Lower lobe of right lung (tissue), 2 donors: ENCODE measurements at regions not wholly inside any gene's neighbourhood (a gene's known extent, or its start where the extent isn't known, plus 50 kb on each side); places are given as distances from the start of the nearest gene placed in this dataset.

ENCODE experiments used
- ATAC-seq, 2 donors: fragments of 200-7000 bp; cut with Tn5 transposase; one replicate each; pipeline ENCODE4 v1.9.1; 2020 to 2022; ENCODE audit warnings: mild to moderate bottlenecking in 2 of 2, moderate library complexity in 2 of 2
- DNase-seq: peaks from one replicate; pipeline ENCODE4 v3.0.0-alpha.2; 2020
- H3K27ac ChIP-seq: fragments of 200-600 bp; one replicate; pipeline ENCODE4 v1.8.0; 2022
- H3K27me3 ChIP-seq: fragments of 200-600 bp; one replicate; pipeline ENCODE4 v1.8.0; 2022; ENCODE audit warnings: low read depth
- H3K36me3 ChIP-seq: fragments of 200-600 bp; one replicate; pipeline ENCODE4 v1.8.0; 2022; ENCODE audit warnings: mild to moderate bottlenecking
- H3K4me1 ChIP-seq: fragments of 200-600 bp; one replicate; pipeline ENCODE4 v1.8.0; 2022
- H3K4me3 ChIP-seq: fragments of 200-600 bp; one replicate; pipeline ENCODE4 v1.8.0; 2022; ENCODE audit warnings: mild to moderate bottlenecking
- H3K9me3 ChIP-seq: fragments of 200-600 bp; one replicate; pipeline ENCODE4 v1.8.0; 2022
- intact Hi-C: fragments of 100-400 bp; cut with DNase I; formaldehyde crosslinking; loops from one replicate; pipeline ENCODE4 v1.11.0; 2022
- TF ChIP-seq, protein P1 (sequence below): fragments of 200-600 bp; IDR thresholded peaks from one replicate; pipeline ENCODE4 v1.8.0; 2022; ENCODE audit warnings: antibody characterized with exemption, mild to moderate bottlenecking
- donor health status: DM: no; HTN: yes; CAD: no; lungs with severe emphysema.

DNA sequence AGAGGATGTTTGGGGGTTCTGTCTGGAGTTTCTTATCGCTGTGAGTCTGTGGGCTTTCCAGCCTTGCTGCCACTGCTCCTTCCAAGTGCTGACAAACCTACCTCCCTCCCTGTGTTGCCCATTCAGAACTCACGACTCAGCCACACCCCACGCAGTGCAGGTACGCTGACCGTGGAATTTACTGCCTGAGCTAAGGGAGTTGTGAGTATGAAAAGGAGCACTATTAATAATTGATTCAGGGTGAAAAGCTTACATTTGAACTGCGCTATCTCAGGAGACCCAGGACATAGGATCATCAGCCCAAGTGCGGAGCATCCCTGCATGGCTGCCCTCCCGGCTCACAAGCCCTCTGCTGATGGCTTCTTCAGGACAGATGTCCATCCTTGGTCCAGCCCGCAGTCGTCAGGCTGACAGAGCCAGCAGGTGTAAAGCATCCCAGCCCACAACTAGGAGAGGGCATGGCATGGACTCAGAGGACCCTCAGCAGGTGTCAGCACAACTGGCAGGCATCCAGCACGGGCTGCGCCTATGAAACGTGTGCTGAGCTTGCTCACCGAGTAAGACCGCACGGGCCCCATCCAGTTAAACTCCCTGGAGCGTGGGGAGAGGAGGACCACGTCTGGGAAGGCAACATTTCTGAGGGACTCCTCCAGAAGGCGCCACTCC lies 244.0 kb downstream of the COL4A1 start:
- ATAC-seq: no peak
- H3K9me3 ChIP-seq: no peaks in the 10 kb centered on the region

DNA sequence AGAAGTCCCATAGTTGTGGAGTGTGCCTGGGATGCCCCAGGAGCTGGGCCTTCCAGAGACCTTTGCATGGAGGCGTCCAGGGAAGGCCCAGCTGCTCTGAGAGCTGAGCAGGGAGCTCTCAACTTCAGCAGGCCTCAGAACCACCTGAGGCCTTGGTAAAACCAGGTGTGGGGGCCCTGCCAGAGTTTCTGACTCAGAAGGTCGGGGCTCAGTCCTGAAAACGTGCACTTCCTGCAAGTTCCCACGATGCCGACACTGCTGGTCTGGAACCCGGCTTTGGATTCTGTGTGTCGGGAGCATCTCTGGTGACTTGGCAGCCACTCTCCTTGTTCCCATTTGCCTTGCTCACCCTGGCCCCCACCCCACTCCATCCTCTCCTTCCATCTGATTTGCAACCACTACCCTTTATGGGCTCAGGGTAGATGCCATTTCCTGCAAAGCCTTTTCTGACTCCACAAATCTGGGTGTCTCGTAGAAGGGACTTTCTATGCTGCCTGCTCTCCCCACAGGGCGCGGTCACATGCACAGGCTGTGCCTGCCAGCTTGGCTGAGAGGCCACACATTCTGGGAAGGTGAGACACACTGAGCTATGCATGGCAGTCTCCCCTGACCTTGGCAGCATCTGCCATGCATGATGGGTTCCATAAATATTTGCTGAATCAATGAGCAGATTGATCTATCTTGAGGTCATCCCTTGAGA lies 244.7 kb downstream of the COL4A1 start:
- ATAC-seq (peak in 1 of 2 donors; percentile 34), DNase-seq (no peak)
- TF ChIP-seq, protein P1, sequence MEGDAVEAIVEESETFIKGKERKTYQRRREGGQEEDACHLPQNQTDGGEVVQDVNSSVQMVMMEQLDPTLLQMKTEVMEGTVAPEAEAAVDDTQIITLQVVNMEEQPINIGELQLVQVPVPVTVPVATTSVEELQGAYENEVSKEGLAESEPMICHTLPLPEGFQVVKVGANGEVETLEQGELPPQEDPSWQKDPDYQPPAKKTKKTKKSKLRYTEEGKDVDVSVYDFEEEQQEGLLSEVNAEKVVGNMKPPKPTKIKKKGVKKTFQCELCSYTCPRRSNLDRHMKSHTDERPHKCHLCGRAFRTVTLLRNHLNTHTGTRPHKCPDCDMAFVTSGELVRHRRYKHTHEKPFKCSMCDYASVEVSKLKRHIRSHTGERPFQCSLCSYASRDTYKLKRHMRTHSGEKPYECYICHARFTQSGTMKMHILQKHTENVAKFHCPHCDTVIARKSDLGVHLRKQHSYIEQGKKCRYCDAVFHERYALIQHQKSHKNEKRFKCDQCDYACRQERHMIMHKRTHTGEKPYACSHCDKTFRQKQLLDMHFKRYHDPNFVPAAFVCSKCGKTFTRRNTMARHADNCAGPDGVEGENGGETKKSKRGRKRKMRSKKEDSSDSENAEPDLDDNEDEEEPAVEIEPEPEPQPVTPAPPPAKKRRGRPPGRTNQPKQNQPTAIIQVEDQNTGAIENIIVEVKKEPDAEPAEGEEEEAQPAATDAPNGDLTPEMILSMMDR: no peak
- intact Hi-C loops: no loop called here
- Histone ChIP-seq H3K36me3 (no peaks in the 10 kb centered on the region), H3K9me3 (no peaks in the 10 kb centered on the region), H3K27ac (no peak overlapping the region), H3K4me1 (no peaks in the 10 kb centered on the region), H3K4me3 (no peak overlapping the region), H3K27me3 (no peaks in the 10 kb centered on the region)

More for the DNA sequence above, 244.0 kb downstream of the COL4A1 start:
- Histone ChIP-seq H3K4me1 (no peaks in the 10 kb centered on the region), H3K27ac (no peak overlapping the region), H3K4me3 (no peak overlapping the region), H3K36me3 (no peaks in the 10 kb centered on the region), H3K27me3 (no peaks in the 10 kb centered on the region)
- TF ChIP-seq, protein P1: no peak
- no peak for DNase-seq
- intact Hi-C loops: no loop called here

DNA sequence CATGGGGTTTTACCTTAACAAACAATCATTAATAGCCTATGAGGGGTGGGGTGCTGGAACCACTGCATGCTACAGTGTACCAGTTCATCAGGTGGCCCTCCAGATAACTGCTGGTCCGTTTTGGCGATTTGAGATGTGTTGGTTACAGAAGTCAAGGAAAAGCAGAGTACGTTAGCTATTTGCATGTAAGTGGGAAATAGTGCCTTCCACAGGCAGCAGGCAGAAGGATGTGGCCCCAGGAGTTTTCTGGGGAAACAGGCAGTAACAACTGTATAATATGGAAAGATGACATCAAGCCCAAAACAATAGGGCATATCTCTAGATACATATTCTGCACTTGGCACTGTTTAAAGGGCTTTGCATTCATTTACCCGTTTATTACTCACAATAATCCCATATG lies 245.7 kb downstream of the COL4A1 start:
- no peak overlapping the region for H3K4me3 ChIP-seq
- no peaks in the 10 kb centered on the region for H3K9me3 ChIP-seq
- ATAC-seq (no peak), DNase-seq (no peak)
- H3K27me3 ChIP-seq: no peaks in the 10 kb centered on the region
- TF ChIP-seq, protein P1: no peak
- no peak overlapping the region for H3K27ac ChIP-seq
- intact Hi-C loops: no loop called here
- H3K36me3 ChIP-seq: no peaks in the 10 kb centered on the region
- H3K4me1 ChIP-seq: no peaks in the 10 kb centered on the region

DNA sequence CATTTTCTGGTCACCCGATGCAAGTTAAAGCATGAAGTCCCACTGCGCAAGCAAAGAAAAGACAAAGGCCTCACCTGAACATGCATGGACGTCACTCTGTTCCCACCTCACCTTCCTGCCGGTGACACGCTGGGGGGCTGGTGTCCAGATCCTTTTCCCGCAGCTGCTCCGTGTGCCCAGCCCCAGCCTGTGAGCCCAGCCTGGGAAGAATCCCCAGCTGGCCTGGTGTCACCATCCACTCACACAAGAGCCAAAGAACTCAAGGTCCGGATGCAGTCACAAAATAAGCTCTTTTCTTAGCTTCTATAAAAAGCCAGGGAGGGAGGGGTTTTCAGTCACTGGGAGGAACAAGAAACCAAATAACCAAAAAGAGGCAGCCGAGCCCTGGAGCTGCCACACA lies 249.9 kb downstream of the COL4A1 start:
- DNase-seq (no peak), ATAC-seq (peak in 1 of 2 donors; percentile 15)
- H3K36me3 ChIP-seq: no peaks in the 10 kb centered on the region
- intact Hi-C loops: no loop called here
- no peaks in the 10 kb centered on the region for H3K9me3 ChIP-seq
- H3K4me1 ChIP-seq: no peaks in the 10 kb centered on the region
- H3K27ac ChIP-seq: no peak overlapping the region
- no peaks in the 10 kb centered on the region for H3K27me3 ChIP-seq
- H3K4me3 ChIP-seq: no peak overlapping the region
- TF ChIP-seq, protein P1: no peak

DNA sequence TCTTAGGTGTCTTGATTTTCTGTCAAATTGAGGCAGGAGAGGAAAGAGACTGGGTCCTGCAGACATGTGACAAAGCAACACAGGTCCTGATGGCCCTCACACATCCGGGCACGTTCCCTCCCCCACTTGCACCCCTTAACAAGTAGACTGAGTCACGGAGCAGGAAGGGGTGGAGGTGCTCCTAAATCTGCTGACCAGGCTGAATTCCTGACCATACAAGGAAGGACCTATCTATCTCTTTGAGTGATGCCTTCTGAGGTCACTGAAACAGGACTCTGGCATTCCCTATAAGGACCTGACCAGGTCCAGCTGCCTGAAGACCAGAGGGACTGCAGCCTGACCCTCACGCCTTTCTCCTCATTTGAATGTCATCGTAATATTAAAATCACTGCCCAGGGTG lies 250.3 kb downstream of the COL4A1 start:
- TF ChIP-seq, protein P1: no peak
- ATAC-seq (no peak), DNase-seq (no peak)
- no peaks in the 10 kb centered on the region for H3K4me1 ChIP-seq
- intact Hi-C loops: no loop called here
- no peak overlapping the region for H3K27ac ChIP-seq
- no peaks in the 10 kb centered on the region for H3K27me3 ChIP-seq
- no peaks in the 10 kb centered on the region for H3K9me3 ChIP-seq
- no peak overlapping the region for H3K4me3 ChIP-seq
- H3K36me3 ChIP-seq: no peaks in the 10 kb centered on the region
